K562 (cell line): ENCODE measurements at regions not wholly inside any gene's neighbourhood (a gene's known extent, or its start where the extent isn't known, plus 50 kb on each side); places are given as distances from the start of the nearest gene placed in this dataset.

Experiments
- ARNT ChIP-seq, 2 experiments: fragments of 450-650 bp; IDR thresholded peaks; 2 replicates each; pipeline ENCODE4 v1.6.1; 2016; ENCODE audit warnings: mild to moderate bottlenecking in 1 of 2
- ATF2 ChIP-seq: sonication (generic); formaldehyde crosslinking; IDR thresholded peaks from 2 replicates; pipeline ENCODE4 v1.8.1; 2022; ENCODE audit warnings: missing genetic modification reagents
- CTCF ChIP-seq, 3 experiments: IDR thresholded peaks in 2 of 3; conservative IDR thresholded peaks in 1 of 3; 2 replicates each; pipeline ENCODE4 v1.5.1; 2011 to 2012; ENCODE audit warnings: low read length in 3 of 3, mild to moderate bottlenecking in 3 of 3, control low read depth in 2 of 3, improper control_type of control experiment in 1 of 3, inconsistent platforms in 1 of 3, low read depth in 1 of 3, mixed read lengths in 1 of 3, moderate library complexity in 1 of 3; ENCODE audit not compliant: insufficient read depth in 2 of 3
- FOS ChIP-seq: IDR thresholded peaks from 3 replicates; pipeline ENCODE4 v1.6.1; 2011; ENCODE audit not compliant: insufficient read length; ENCODE audit errors: extremely low read depth
- MXI1 ChIP-seq: IDR thresholded peaks from 2 replicates; pipeline ENCODE4 v1.6.1; 2011; ENCODE audit warnings: low read depth, mild to moderate bottlenecking, improper control_type of control experiment, low read length
- TF ChIP-seq, protein P1 (sequence below): sonication (generic); formaldehyde crosslinking; IDR thresholded peaks from 2 replicates; pipeline ENCODE4 v1.5.0; 2020; ENCODE audit warnings: missing genetic modification reagents

GRCh38 chr1:222278501-222278900 lies 269.4 kb downstream of the HHIPL2 start:
- TF ChIP-seq MXI1 = no peak
- TF ChIP-seq CTCF (IDR thresholded peaks at IDR 0.05 in 2 of 3, conservative IDR thresholded peaks at IDR 0.05 in 1 of 3; ENCODE audit: insufficient read depth in 2 of 3, low read depth in 1 of 3, low read length in 3 of 3) = no peak
- TF ChIP-seq ARNT (IDR thresholded peaks at IDR 0.05) = no peak
- TF ChIP-seq ATF2 = no peak
- TF ChIP-seq, protein P1, sequence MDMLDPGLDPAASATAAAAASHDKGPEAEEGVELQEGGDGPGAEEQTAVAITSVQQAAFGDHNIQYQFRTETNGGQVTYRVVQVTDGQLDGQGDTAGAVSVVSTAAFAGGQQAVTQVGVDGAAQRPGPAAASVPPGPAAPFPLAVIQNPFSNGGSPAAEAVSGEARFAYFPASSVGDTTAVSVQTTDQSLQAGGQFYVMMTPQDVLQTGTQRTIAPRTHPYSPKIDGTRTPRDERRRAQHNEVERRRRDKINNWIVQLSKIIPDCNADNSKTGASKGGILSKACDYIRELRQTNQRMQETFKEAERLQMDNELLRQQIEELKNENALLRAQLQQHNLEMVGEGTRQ (CRISPR knock-in tag) = no peak
- no peak for TF ChIP-seq FOS
